ENCODE measurements at regions not wholly inside any gene's neighbourhood (a gene's known extent, or its start where the extent isn't known, plus 50 kb on each side); places are given as distances from the start of the nearest gene placed in this dataset.

GRCh38 chr15:100772892-100773520 lies 106.6 kb upstream of the ALDH1A3 start:
- TF ChIP-seq POLR2AphosphoS5 (IDR thresholded peaks at IDR 0.05) (no peak), POLR2A (IDR thresholded peaks at IDR 0.05; ENCODE audit: low read depth) (no peak), CTCF (IDR thresholded peaks at IDR 0.05) (no peak)
